GM23248 (cell line): ENCODE measurements at regions not wholly inside any gene's neighbourhood (a gene's known extent, or its start where the extent isn't known, plus 50 kb on each side); places are given as distances from the start of the nearest gene placed in this dataset.

ENCODE experiments used
- EZH2 ChIP-seq: fragments of 200-600 bp; sonication (generic); IDR thresholded peaks from 2 replicates; pipeline ENCODE4 v1.6.1; 2018; ENCODE audit warnings: antibody characterized with exemption, mild to moderate bottlenecking; ENCODE audit not compliant: insufficient read depth, poor library complexity, severe bottlenecking
- EZH2phosphoT487 ChIP-seq: fragments of 200-600 bp; sonication (generic); IDR thresholded peaks from 2 replicates; pipeline ENCODE4 v1.6.1; 2018; ENCODE audit warnings: antibody characterized with exemption, moderate library complexity, mild to moderate bottlenecking, low read depth; ENCODE audit not compliant: insufficient read depth

DNA sequence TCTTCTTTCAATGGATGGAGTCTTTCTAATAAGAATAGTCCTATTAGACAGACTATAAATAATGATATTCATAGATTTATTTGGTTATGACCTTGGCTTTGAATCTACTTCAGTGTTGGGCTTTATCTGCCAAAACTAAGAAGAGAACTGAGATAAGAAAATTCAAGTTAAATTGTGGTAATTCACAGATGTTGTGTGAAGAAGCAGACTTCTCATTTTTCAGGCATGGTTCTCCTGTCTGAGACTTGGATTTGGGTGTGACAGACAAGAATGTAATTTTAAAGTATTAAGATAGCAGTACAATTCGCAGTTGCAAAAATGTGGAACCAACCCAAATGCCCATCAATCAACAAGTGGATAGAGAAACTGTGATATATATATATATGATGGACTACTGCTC, 124.7 kb downstream of the QPCT start:
- TF ChIP-seq EZH2phosphoT487: no peak
- no peak for TF ChIP-seq EZH2
